Activated naive CD8-positive, alpha-beta T cell treated with anti-CD3 and anti-CD28 coated beads, Interleukin-2, amount 50 U/mL, for 16 hours (primary cell): ENCODE measurements at regions not wholly inside any gene's neighbourhood (a gene's known extent, or its start where the extent isn't known, plus 50 kb on each side); places are given as distances from the start of the nearest gene placed in this dataset.

Experiments
- DNase-seq: peaks from one replicate; pipeline ENCODE4 v3.0.0-alpha.2; 2020; ENCODE audit warnings: low read depth, low spot score

GRCh38 chr9:80082213-80082612, 510.4 kb downstream of the TLE4 start:
- no peak for DNase-seq

GRCh38 chr9:80078826-80079225, 507.1 kb downstream of the TLE4 start:
- no peak for DNase-seq

GRCh38 chr9:80077059-80077458, 505.3 kb downstream of the TLE4 start:
- DNase-seq = no peak

GRCh38 chr9:80076162-80076561, 504.4 kb downstream of the TLE4 start:
- no peak for DNase-seq

- DNase-seq = no peak
Observed at GRCh38 chr9:80074439-80074838, 502.7 kb downstream of the TLE4 start.

- no peak for DNase-seq
Observed at GRCh38 chr9:80072451-80072850, 500.7 kb downstream of the TLE4 start.

- DNase-seq = no peak
Observed at GRCh38 chr9:80070071-80070742, 498.4 kb downstream of the TLE4 start.

- no peak for DNase-seq
Observed at GRCh38 chr9:80066931-80067330, 495.2 kb downstream of the TLE4 start.

- DNase-seq = no peak
Observed at GRCh38 chr9:80062567-80062966, 490.8 kb downstream of the TLE4 start.

- DNase-seq = no peak
Observed at GRCh38 chr9:80061940-80062339, 490.2 kb downstream of the TLE4 start.

GRCh38 chr9:80061096-80061495, 489.3 kb downstream of the TLE4 start:
- DNase-seq = no peak

GRCh38 chr9:80059979-80060378, 488.2 kb downstream of the TLE4 start:
- no peak for DNase-seq

- DNase-seq = no peak
Observed at GRCh38 chr9:80059191-80059590, 487.4 kb downstream of the TLE4 start.

- no peak for DNase-seq
Observed at GRCh38 chr9:80052830-80053229, 481.1 kb downstream of the TLE4 start.

GRCh38 chr9:80049096-80049782, 477.5 kb downstream of the TLE4 start:
- no peak for DNase-seq

GRCh38 chr9:80046481-80046880, 474.7 kb downstream of the TLE4 start:
- DNase-seq = no peak

GRCh38 chr9:80041821-80042220, 470.1 kb downstream of the TLE4 start:
- no peak for DNase-seq

- DNase-seq = no peak
Observed at GRCh38 chr9:80040457-80040856, 468.7 kb downstream of the TLE4 start.

GRCh38 chr9:80030801-80031200, 459.0 kb downstream of the TLE4 start:
- DNase-seq = no peak

GRCh38 chr9:80028501-80028900, 456.7 kb downstream of the TLE4 start:
- DNase-seq = no peak

- no peak for DNase-seq
Observed at GRCh38 chr9:80025796-80026520, 454.2 kb downstream of the TLE4 start.

GRCh38 chr9:80025131-80025530, 453.4 kb downstream of the TLE4 start:
- no peak for DNase-seq

- no peak for DNase-seq
Observed at GRCh38 chr9:80020530-80020929, 448.8 kb downstream of the TLE4 start.
